PC-9 (cell line): ENCODE measurements at regions not wholly inside any gene's neighbourhood (a gene's known extent, or its start where the extent isn't known, plus 50 kb on each side); places are given as distances from the start of the nearest gene placed in this dataset.

ENCODE experiments used
- BruUV-seq: library from RNA; stranded (reverse); fragments of 400-500 nt; replicated peaks from 2 replicates; lab custom pipeline; 2021; lab: Mats Ljungman, UMichigan
- CTCF ChIA-PET: fragments of 300-600 bp; sonication (Branson Sonifier 250); formaldehyde crosslinking; loops from one replicate; lab custom pipeline; 2022; ENCODE audit warnings: antibody characterized with exemption; lab: Charles Lee
- POLR2A ChIA-PET: fragments of 300-600 bp; sonication (Branson Sonifier 250); formaldehyde crosslinking; loops from one replicate; lab custom pipeline; 2022; ENCODE audit warnings: antibody characterized with exemption; ENCODE audit not compliant: unreplicated experiment; lab: Charles Lee
- DNase-seq, 2 experiments: peaks; one replicate each; pipeline versions ENCODE4 v3.0.0 to v3.0.0-alpha.2; 2015 to 2022; ENCODE audit warnings: mixed read lengths in 1 of 2
- H2AFZ ChIP-seq: fragments of 200-600 bp; sonication (generic); 2 replicates; pipeline ENCODE4 v1.8.1; 2017; ENCODE audit warnings: antibody characterized with exemption
- H3F3A ChIP-seq: fragments of 200-600 bp; sonication (generic); 2 replicates; pipeline ENCODE4 v1.8.1; 2017; ENCODE audit warnings: antibody characterized with exemption, mild to moderate bottlenecking, low read depth; ENCODE audit not compliant: insufficient read depth
- H3K27ac ChIP-seq: fragments of 200-600 bp; sonication (generic); 2 replicates; pipeline ENCODE4 v1.6.1; 2016; ENCODE audit warnings: mixed run types
- H3K27me3 ChIP-seq: fragments of 200-600 bp; sonication (generic); 2 replicates; pipeline ENCODE4 v1.6.1; 2016; ENCODE audit warnings: low read depth, mixed run types; ENCODE audit not compliant: insufficient read depth
- H3K36me3 ChIP-seq: fragments of 200-600 bp; sonication (generic); 2 replicates; pipeline ENCODE4 v1.6.1; 2016; ENCODE audit warnings: low read depth, mixed run types
- H3K4me1 ChIP-seq: fragments of 200-600 bp; sonication (generic); replicated peaks from 2 replicates; pipeline ENCODE4 v1.6.1; 2016; ENCODE audit warnings: mixed run types; ENCODE audit not compliant: insufficient read depth
- H3K4me2 ChIP-seq: fragments of 200-600 bp; sonication (generic); 2 replicates; pipeline ENCODE4 v1.6.1; 2017; ENCODE audit warnings: mixed run types
- H3K4me3 ChIP-seq: fragments of 200-600 bp; sonication (generic); 2 replicates; pipeline ENCODE4 v1.6.1; 2016; ENCODE audit warnings: mixed run types
- H3K79me2 ChIP-seq: fragments of 200-600 bp; sonication (generic); 2 replicates; pipeline ENCODE4 v1.6.1; 2017; ENCODE audit warnings: low read depth, mixed run types
- H3K9me2 ChIP-seq: fragments of 200-600 bp; sonication (generic); 2 replicates; pipeline ENCODE4 v1.8.1; 2017; ENCODE audit warnings: mild to moderate bottlenecking; ENCODE audit not compliant: insufficient read depth
- H3K9me3 ChIP-seq: fragments of 200-600 bp; sonication (generic); 2 replicates; pipeline ENCODE4 v1.8.1; 2016; ENCODE audit warnings: low read depth; ENCODE audit not compliant: insufficient read depth
- H4K20me1 ChIP-seq: fragments of 200-600 bp; sonication (generic); 2 replicates; pipeline ENCODE4 v1.8.1; 2017; ENCODE audit not compliant: insufficient read depth
- EZH2 ChIP-seq: fragments of 200-600 bp; sonication (generic); IDR thresholded peaks from 2 replicates; pipeline ENCODE4 v1.8.0; 2017; ENCODE audit warnings: antibody characterized with exemption, low read depth
- intact Hi-C: fragments of 100-400 bp; cut with micrococcal nuclease; formaldehyde crosslinking; loops from one replicate; pipeline ENCODE4 v1.10.0; 2022; ENCODE audit not compliant: unreplicated experiment
- TF ChIP-seq, protein P1 (sequence below): fragments of 200-600 bp; sonication (generic); conservative IDR thresholded peaks from 2 replicates; pipeline ENCODE4 v1.6.1; 2017; ENCODE audit warnings: mixed run types, antibody characterized with exemption, mild to moderate bottlenecking, moderate library complexity

DNA sequence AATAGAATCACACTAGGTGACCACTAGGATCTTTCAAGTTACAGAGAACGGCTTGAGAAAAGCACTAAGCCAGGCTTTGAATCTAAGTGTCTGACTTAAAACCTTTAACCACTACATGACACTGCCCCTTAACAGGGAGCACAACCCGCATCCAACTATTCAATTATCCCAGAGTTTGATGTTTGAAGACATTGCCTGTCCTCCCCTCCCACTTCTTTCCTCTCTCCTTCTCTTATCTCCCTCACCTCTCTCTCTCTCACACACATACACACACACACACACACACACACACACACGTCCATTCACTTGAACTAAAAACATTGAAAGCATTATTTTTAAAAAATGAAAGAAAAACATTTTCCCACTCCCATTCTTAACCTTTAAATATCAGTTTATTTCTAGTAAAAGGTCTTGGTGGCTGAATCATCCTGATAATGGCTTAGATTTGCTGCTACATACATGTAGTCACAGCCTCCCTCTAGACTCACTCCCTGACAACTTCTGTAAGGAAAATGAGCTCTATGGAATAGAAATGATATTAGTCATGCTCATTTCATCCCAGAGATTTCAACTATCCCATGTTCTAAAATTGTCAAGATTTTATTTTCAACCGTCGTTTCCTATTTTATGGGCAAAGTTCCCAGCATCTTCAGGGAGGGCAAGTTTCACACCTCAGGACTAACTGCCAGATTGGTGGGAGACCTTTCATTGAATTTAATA is 53.5 kb upstream of the RAP1B start:
- Histone ChIP-seq H4K20me1 (no peaks in the 10 kb centered on the region), H3K9me2 (no peaks in the 10 kb centered on the region), H3K27ac (no peak overlapping the region), H3K4me2 (no peak overlapping the region), H3K9me3 (no peaks in the 10 kb centered on the region; the same call in 1 of the 2 replicates), H3K79me2 (no peaks in the 10 kb centered on the region), H3K36me3 (no peaks in the 10 kb centered on the region), H3K4me3 (no peak overlapping the region), H3K4me1 (no peaks in the 10 kb centered on the region), H2AFZ (no peak overlapping the region), H3F3A (no peaks in the 10 kb centered on the region), H3K27me3 (peaks cover 4% of the 10 kb centered on the region; the same call in 1 of the 2 replicates)
- BruUV-seq, result no TSS peak
- no peak for DNase-seq
- intact Hi-C loops, result no loop called here
- CTCF ChIA-PET, result no interaction called here
- POLR2A ChIA-PET, result no interaction called here
- TF ChIP-seq EZH2, result no peak
- TF ChIP-seq, protein P1, sequence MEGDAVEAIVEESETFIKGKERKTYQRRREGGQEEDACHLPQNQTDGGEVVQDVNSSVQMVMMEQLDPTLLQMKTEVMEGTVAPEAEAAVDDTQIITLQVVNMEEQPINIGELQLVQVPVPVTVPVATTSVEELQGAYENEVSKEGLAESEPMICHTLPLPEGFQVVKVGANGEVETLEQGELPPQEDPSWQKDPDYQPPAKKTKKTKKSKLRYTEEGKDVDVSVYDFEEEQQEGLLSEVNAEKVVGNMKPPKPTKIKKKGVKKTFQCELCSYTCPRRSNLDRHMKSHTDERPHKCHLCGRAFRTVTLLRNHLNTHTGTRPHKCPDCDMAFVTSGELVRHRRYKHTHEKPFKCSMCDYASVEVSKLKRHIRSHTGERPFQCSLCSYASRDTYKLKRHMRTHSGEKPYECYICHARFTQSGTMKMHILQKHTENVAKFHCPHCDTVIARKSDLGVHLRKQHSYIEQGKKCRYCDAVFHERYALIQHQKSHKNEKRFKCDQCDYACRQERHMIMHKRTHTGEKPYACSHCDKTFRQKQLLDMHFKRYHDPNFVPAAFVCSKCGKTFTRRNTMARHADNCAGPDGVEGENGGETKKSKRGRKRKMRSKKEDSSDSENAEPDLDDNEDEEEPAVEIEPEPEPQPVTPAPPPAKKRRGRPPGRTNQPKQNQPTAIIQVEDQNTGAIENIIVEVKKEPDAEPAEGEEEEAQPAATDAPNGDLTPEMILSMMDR, result no peak

DNA sequence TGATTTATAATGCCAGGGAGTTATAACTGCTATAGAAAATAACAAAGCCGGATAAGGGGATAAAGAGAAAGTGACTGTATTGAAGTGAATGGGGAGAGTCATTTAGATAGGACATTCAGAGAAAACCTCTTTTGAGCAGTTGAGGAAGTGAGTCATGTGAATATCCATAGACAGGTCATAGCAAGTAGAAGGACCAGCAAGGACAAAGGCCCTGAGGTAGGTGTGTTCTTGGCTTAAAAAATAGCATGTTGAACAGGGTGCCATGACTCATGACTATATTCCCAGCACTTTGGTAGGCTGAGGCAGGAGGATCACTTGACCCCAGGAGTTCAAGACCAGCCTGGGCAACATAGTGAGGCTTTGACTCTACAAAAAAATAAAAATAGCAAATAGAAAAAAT is 51.5 kb upstream of the RAP1B start:
- Histone ChIP-seq H3K9me2 (no peaks in the 10 kb centered on the region), H3K27ac (no peak overlapping the region), H3K36me3 (no peaks in the 10 kb centered on the region), H3K27me3 (no peaks in the 10 kb centered on the region), H2AFZ (no peak overlapping the region), H3K4me3 (no peak overlapping the region), H4K20me1 (no peaks in the 10 kb centered on the region), H3K4me2 (no peak overlapping the region), H3K9me3 (no peaks in the 10 kb centered on the region), H3F3A (no peaks in the 10 kb centered on the region), H3K4me1 (peaks cover 1% of the 10 kb centered on the region; the same call in 1 of the 2 replicates), H3K79me2 (no peaks in the 10 kb centered on the region)
- TF ChIP-seq EZH2, result no peak
- TF ChIP-seq, protein P1, result no peak
- BruUV-seq, result no TSS peak
- ChIA-PET CTCF (no interaction called here), POLR2A (no interaction called here)
- intact Hi-C loops, result no loop called here
- no peak for DNase-seq

DNA sequence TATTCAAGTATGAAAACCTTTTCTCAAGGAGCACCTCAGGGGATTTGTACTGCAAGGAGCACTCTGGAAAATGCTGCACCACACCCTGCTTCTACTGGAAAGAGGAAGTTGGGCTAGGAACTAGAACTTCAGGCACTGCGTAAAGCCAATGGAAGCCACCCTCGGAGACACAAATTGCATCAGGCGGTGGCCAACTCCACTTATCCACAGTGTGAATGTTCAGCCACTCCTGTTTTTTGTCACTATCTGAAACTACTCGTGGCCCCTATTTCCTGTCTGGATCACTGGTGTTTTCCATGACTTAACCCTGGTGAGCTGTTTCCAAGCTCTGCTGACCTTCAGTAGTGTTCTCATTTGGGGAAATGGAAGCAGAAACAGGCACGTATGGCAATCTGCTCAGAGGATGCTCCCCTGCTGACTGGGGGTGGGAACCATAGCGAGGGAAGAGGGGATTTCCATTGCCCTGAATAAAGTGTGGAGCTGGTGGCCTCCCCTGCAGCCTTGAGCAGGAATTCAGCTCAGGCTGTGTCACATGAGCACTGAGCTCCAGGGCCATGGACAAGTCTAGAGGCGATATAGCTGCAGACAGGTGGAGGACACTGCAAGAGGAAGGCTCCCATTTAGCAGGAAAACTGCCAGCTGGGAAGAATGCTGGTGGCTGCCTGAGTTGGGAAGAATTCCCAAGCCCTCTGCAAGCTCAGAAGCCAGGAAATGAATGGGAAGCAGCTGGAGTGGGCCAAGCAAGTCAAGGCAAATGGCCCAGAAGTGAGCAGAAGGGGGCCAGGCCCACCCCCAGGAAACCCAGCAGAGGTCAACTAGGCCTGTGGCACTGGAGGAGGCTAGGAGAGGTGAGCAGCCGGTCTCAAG is 50.5 kb upstream of the RAP1B start:
- BruUV-seq, result no TSS peak
- POLR2A ChIA-PET, result interaction anchor here (0.5 kb wide), 1 partner anchor 187 kb away, joined by 7 read pairs; no protein-coding TSS in a partner anchor
- Histone ChIP-seq H3K4me2 (no peak overlapping the region), H3K27ac (no peak overlapping the region), H3K27me3 (no peaks in the 10 kb centered on the region), H3K9me3 (no peaks in the 10 kb centered on the region), H2AFZ (no peak overlapping the region), H4K20me1 (no peaks in the 10 kb centered on the region), H3K79me2 (no peaks in the 10 kb centered on the region), H3K9me2 (no peaks in the 10 kb centered on the region), H3F3A (peaks cover 7% of the 10 kb centered on the region), H3K4me3 (no peak overlapping the region), H3K36me3 (no peaks in the 10 kb centered on the region), H3K4me1 (peaks cover 11% of the 10 kb centered on the region)
- intact Hi-C loops, result no loop called here
- CTCF ChIA-PET, result no interaction called here
- no peak for DNase-seq
- no peak for TF ChIP-seq EZH2
- TF ChIP-seq, protein P1, result no peak
